Lower lobe of right lung (tissue), 2 donors: ENCODE measurements at regions not wholly inside any gene's neighbourhood (a gene's known extent, or its start where the extent isn't known, plus 50 kb on each side); places are given as distances from the start of the nearest gene placed in this dataset.

Source experiments
- ATAC-seq, 2 donors: fragments of 200-7000 bp; cut with Tn5 transposase; one replicate each; pipeline ENCODE4 v1.9.1; 2020 to 2022; ENCODE audit warnings: mild to moderate bottlenecking in 2 of 2, moderate library complexity in 2 of 2
- DNase-seq: peaks from one replicate; pipeline ENCODE4 v3.0.0-alpha.2; 2020
- H3K27ac ChIP-seq: fragments of 200-600 bp; one replicate; pipeline ENCODE4 v1.8.0; 2022
- H3K27me3 ChIP-seq: fragments of 200-600 bp; one replicate; pipeline ENCODE4 v1.8.0; 2022; ENCODE audit warnings: low read depth
- H3K36me3 ChIP-seq: fragments of 200-600 bp; one replicate; pipeline ENCODE4 v1.8.0; 2022; ENCODE audit warnings: mild to moderate bottlenecking
- H3K4me1 ChIP-seq: fragments of 200-600 bp; one replicate; pipeline ENCODE4 v1.8.0; 2022
- H3K4me3 ChIP-seq: fragments of 200-600 bp; one replicate; pipeline ENCODE4 v1.8.0; 2022; ENCODE audit warnings: mild to moderate bottlenecking
- H3K9me3 ChIP-seq: fragments of 200-600 bp; one replicate; pipeline ENCODE4 v1.8.0; 2022
- intact Hi-C: fragments of 100-400 bp; cut with DNase I; formaldehyde crosslinking; loops from one replicate; pipeline ENCODE4 v1.11.0; 2022
- TF ChIP-seq, protein P1 (sequence below): fragments of 200-600 bp; IDR thresholded peaks from one replicate; pipeline ENCODE4 v1.8.0; 2022; ENCODE audit warnings: antibody characterized with exemption, mild to moderate bottlenecking
- donor health status: DM: no; HTN: yes; CAD: no; lungs with severe emphysema.

DNA sequence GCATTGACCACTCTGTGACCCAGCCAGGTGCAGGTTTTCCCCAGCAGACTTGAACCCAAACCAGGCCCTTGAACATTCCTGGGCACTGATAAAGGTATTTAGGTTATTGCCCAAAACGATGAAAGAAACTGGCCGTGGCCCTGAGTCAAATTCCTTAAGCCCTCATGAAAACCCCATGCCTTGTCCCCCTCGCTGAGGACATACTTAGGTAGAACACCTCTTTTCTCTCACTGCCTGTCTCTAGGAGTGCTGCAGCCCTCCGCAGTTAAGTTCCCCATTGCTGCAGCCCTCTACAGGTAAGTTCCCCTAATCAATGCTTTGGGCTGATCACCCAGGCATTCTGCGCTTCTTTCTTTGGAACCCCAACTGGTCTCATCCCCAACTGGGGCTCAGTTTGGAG is 961.6 kb downstream of the TBC1D22A start:
- DNase-seq (no peak), ATAC-seq (no peak)
- no peak overlapping the region for H3K4me3 ChIP-seq
- intact Hi-C loops: no loop called here
- peaks cover 3% of the 10 kb centered on the region for H3K27me3 ChIP-seq
- no peaks in the 10 kb centered on the region for H3K9me3 ChIP-seq
- no peaks in the 10 kb centered on the region for H3K36me3 ChIP-seq
- no peaks in the 10 kb centered on the region for H3K4me1 ChIP-seq
- H3K27ac ChIP-seq: no peak overlapping the region
- TF ChIP-seq, protein P1, sequence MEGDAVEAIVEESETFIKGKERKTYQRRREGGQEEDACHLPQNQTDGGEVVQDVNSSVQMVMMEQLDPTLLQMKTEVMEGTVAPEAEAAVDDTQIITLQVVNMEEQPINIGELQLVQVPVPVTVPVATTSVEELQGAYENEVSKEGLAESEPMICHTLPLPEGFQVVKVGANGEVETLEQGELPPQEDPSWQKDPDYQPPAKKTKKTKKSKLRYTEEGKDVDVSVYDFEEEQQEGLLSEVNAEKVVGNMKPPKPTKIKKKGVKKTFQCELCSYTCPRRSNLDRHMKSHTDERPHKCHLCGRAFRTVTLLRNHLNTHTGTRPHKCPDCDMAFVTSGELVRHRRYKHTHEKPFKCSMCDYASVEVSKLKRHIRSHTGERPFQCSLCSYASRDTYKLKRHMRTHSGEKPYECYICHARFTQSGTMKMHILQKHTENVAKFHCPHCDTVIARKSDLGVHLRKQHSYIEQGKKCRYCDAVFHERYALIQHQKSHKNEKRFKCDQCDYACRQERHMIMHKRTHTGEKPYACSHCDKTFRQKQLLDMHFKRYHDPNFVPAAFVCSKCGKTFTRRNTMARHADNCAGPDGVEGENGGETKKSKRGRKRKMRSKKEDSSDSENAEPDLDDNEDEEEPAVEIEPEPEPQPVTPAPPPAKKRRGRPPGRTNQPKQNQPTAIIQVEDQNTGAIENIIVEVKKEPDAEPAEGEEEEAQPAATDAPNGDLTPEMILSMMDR: no peak

DNA sequence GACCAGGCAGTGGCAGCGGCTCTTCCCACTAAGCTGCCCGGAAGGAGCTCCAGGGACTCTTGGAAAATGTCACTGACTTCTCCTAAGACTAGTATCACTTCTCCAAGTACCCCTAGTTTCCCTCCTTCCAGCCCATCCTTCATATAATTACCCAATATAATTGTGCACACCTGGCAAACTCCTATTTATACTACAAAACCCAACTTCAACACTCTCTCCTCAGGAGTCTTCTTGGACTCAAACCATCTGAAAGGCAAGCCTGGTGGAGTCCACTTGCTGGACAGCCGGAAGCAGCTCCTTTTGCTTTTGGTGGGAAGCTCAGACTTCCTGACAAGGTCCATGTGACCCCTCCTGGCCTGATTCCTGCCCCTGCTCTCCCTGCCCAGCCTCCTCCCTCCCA is 955.9 kb downstream of the TBC1D22A start:
- ATAC-seq: no peak
- TF ChIP-seq, protein P1: no peak
- Histone ChIP-seq H3K4me1 (no peaks in the 10 kb centered on the region), H3K27ac (no peak overlapping the region), H3K9me3 (no peaks in the 10 kb centered on the region), H3K4me3 (no peak overlapping the region), H3K36me3 (no peaks in the 10 kb centered on the region), H3K27me3 (peaks cover 26% of the 10 kb centered on the region)
- DNase-seq: no peak
- intact Hi-C loops: no loop called here

DNA sequence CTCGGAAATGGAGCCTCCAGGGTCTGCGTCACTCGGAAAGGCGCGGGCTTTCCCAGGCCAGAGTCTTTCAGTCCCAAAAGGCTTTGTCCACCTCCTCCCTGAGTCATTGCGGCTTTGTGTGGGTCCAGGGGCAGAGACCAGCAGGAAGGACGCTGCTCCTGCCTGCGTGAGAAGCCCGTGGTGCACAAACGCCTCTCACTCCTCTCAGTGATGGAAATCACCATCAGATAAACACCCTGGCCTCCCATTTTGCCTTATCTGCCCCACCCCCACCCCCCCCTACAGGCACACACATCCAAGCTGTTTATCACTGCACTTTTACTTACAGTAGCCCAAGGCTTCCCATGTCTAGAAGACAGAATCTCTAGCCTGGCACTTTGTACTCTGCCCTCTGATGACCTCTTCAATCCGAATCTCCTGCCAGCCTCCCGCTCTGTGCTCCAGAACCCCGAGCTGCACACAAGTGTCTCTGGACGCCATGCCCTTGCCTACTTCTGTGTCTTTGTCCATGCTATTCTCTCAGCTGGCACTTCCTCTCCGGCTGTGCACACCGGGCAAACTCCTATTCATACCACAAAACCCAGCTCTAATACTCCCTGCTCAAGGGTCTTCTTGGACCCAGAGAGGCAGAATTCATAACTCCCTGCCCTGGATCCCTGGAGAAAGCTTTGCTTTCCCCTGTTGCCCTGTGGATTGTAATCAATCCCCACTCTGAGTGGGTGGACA is 954.6 kb downstream of the TBC1D22A start:
- intact Hi-C loops: no loop called here
- Histone ChIP-seq H3K4me1 (no peaks in the 10 kb centered on the region), H3K36me3 (no peaks in the 10 kb centered on the region)

DNA sequence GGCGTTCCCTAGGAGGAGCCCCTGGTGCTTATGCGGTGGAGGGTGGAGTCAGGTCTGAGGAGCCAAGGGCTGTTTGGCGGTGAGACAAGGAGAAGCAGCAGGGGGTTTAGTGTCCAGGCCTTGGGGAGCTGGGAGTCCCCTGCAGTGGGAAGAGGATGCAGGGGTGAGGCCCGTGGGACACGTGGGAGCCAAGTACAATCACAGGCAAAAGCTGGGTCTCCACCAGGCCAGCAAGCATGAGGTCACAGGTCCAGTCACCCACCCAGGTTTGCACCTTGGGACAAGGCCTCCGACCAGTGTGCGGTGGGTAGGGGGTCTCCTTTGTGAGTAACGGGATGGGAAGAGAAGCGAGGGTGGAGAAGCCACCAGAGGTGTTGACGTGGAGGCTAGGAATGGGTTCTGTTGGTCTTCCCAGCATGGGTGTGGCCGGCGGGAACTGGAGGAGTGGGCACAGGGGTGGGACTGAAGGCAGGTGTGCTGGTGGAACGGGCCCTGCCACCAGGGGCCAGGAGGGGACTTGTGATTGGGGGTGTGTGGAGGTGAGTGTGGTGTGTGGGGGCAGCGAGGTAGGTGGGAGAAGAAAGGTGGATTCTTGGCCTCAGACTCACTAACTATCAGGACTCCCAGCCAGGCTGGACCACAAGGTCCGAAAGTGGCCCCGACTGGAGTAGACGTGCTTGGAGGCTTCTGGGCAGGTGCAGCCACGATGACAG is 953.6 kb downstream of the TBC1D22A start:
- peak in 1 of 2 donors; percentile 21 for ATAC-seq

More for the DNA sequence above, 954.6 kb downstream of the TBC1D22A start:
- ATAC-seq (no peak), DNase-seq (no peak)
- Histone ChIP-seq H3K9me3 (no peaks in the 10 kb centered on the region), H3K27me3 (peaks cover 29% of the 10 kb centered on the region), H3K27ac (no peak overlapping the region), H3K4me3 (no peak overlapping the region)
- TF ChIP-seq, protein P1: no peak

DNA sequence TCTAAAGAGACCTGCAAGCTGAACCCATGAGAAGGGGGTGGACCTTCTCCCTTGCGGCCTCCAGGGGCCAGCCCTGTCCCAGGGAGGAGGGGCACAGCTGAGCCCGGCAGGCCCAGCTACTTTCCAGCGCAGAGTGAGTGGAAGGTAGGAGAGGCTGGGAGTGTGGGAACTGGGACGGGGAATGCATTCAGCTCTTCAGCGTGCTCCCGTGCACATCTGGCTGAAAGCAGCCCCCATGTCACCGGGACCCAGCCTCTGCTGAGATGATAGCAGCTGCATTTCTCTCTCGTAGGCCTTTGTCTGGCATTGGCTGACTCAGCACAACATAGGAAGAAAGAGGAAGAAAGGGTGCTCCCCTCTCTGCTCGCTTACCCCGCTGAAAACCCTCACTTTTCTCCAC is 951.5 kb downstream of the TBC1D22A start:
- no peak for ATAC-seq

More for the DNA sequence above, 953.6 kb downstream of the TBC1D22A start:
- no peak for DNase-seq
- Histone ChIP-seq H3K27me3 (peaks cover 29% of the 10 kb centered on the region), H3K4me3 (no peak overlapping the region), H3K36me3 (no peaks in the 10 kb centered on the region), H3K4me1 (no peaks in the 10 kb centered on the region), H3K27ac (no peak overlapping the region), H3K9me3 (no peaks in the 10 kb centered on the region)
- intact Hi-C loops: no loop called here
- TF ChIP-seq, protein P1: no peak

More for the DNA sequence above, 951.5 kb downstream of the TBC1D22A start:
- no peaks in the 10 kb centered on the region for H3K4me1 ChIP-seq
- no peaks in the 10 kb centered on the region for H3K9me3 ChIP-seq
- no peak overlapping the region for H3K27ac ChIP-seq
- H3K27me3 ChIP-seq: peaks cover 25% of the 10 kb centered on the region
- intact Hi-C loops: no loop called here
- DNase-seq: no peak
- H3K4me3 ChIP-seq: no peak overlapping the region
- H3K36me3 ChIP-seq: no peaks in the 10 kb centered on the region
- TF ChIP-seq, protein P1: no peak
